K562 (cell line): ENCODE measurements at regions not wholly inside any gene's neighbourhood (a gene's known extent, or its start where the extent isn't known, plus 50 kb on each side); places are given as distances from the start of the nearest gene placed in this dataset.

Source experiments
- ATAC-seq: fragments of 200-7000 bp; cut with Tn5 transposase; 3 replicates; pipeline ENCODE4 v1.9.1; 2020; ENCODE audit warnings: moderate library complexity
- BruUV-seq: library from RNA; stranded (reverse); fragments of 400-500 nt; replicated peaks from 2 replicates; lab custom pipeline; 2021; lab: Mats Ljungman, UMichigan
- CTCF ChIA-PET: fragments of 300-600 bp; formaldehyde crosslinking; extraction: SDS; loops from one replicate; lab custom pipeline; 2021; ENCODE audit warnings: low intra/inter-chr PET ratio; lab: Yijun Ruan, JAX
- POLR2A ChIA-PET: fragments of 300-600, 350-650 bp; sonication (Branson Sonifier 250); formaldehyde crosslinking; extraction: SDS; loops from one replicate; lab custom pipeline; 2021; ENCODE audit warnings: antibody characterized with exemption, inconsistent platforms; lab: Yijun Ruan, JAX
- DNase-seq, 4 experiments: peaks; one replicate each; pipeline versions ENCODE4 v3.0.0 to v3.0.0-alpha.2; 2011 to 2018; ENCODE audit warnings: low spot score in 3 of 4, mixed read lengths in 3 of 4; ENCODE audit errors: extremely low read depth in 1 of 4
- FAIRE-seq: peaks from 2 replicates; lab custom pipeline; 2011; peaks lifted over from hg19 to GRCh38; lab: Jason Lieb, UNC
- H2AFZ ChIP-seq: 2 replicates; pipeline ENCODE4 v1.6.0; 2011; ENCODE audit warnings: low read depth, low read length, control low read depth, inconsistent platforms
- H3K27ac ChIP-seq: fragments of 200-600 bp; 3 replicates; pipeline ENCODE4 v1.8.0; 2011; ENCODE audit warnings: low read depth, mild to moderate bottlenecking, control low read depth, inconsistent platforms, low read length, moderate library complexity, mixed read lengths; ENCODE audit errors: extremely low read depth
- H3K27me3 ChIP-seq, 2 experiments: fragments of 300-600 bp in 1 of 2; 2 replicates in 1 of 2; 3 replicates in 1 of 2; pipeline versions ENCODE4 v1.6.0 to v1.8.0; 2011; ENCODE audit warnings: inconsistent platforms in 2 of 2, low read length in 2 of 2, mild to moderate bottlenecking in 1 of 2, mixed read lengths in 1 of 2, moderate library complexity in 1 of 2; ENCODE audit not compliant: control insufficient read depth in 2 of 2, insufficient read depth in 2 of 2
- H3K36me3 ChIP-seq: fragments of 300-600 bp; 3 replicates; pipeline ENCODE4 v1.8.0; 2011; ENCODE audit warnings: mild to moderate bottlenecking, low read length, inconsistent platforms; ENCODE audit not compliant: control insufficient read depth, insufficient read depth
- H3K4me1 ChIP-seq, 2 experiments: fragments of 200-600 bp in 1 of 2; replicated peaks in 1 of 2; 2 replicates in 1 of 2; 3 replicates in 1 of 2; pipeline versions ENCODE4 v1.5.1 to v1.8.0; 2011; ENCODE audit warnings: inconsistent platforms in 2 of 2, low read length in 2 of 2, mild to moderate bottlenecking in 1 of 2, mixed read lengths in 1 of 2, moderate library complexity in 1 of 2; ENCODE audit not compliant: control insufficient read depth in 2 of 2, insufficient read depth in 2 of 2
- H3K4me2 ChIP-seq: 2 replicates; pipeline ENCODE4 v1.6.1; 2011; ENCODE audit warnings: low read length, control low read depth, inconsistent platforms, mixed read lengths; ENCODE audit not compliant: insufficient read depth
- H3K4me3 ChIP-seq: fragments of 200-600 bp; sonication (generic), shearing (Covaris generic); 2 replicates; pipeline ENCODE4 v1.5.1; 2016; ENCODE audit warnings: control low read depth, inconsistent platforms
- H3K79me2 ChIP-seq: fragments of 200-600 bp; 3 replicates; pipeline ENCODE4 v1.8.0; 2011; ENCODE audit warnings: low read length, inconsistent platforms; ENCODE audit not compliant: control insufficient read depth, insufficient read depth
- H3K9ac ChIP-seq, 2 experiments: 2 replicates each; pipeline versions ENCODE4 v1.6.0 to v1.6.1; 2011; ENCODE audit warnings: low read depth in 2 of 2, low read length in 2 of 2, control low read depth in 1 of 2, inconsistent platforms in 1 of 2, mild to moderate bottlenecking in 1 of 2, mixed read lengths in 1 of 2; ENCODE audit not compliant: insufficient read depth in 1 of 2
- H3K9me1 ChIP-seq: one replicate; pipeline ENCODE4 v1.6.0; 2011; ENCODE audit warnings: inconsistent platforms, mild to moderate bottlenecking, low read length, moderate library complexity; ENCODE audit not compliant: control insufficient read depth, insufficient read depth
- H3K9me3 ChIP-seq: replicated peaks from 2 replicates; pipeline ENCODE4 v1.5.1; 2011; ENCODE audit warnings: low read depth, low read length, inconsistent platforms; ENCODE audit not compliant: control insufficient read depth, insufficient read depth
- H4K20me1 ChIP-seq: replicated peaks from 2 replicates; pipeline ENCODE4 v1.6.1; 2011; ENCODE audit warnings: low read length, inconsistent platforms, mixed read lengths; ENCODE audit not compliant: control insufficient read depth, insufficient read depth
- ATF6 ChIP-seq: sonication (generic); formaldehyde crosslinking; IDR thresholded peaks from 2 replicates; pipeline ENCODE4 v1.4.0; 2020; ENCODE audit warnings: mild to moderate bottlenecking, missing genetic modification reagents
- FOSL1 ChIP-seq: fragments of 200-800 bp; sonication (Bioruptor generic); conservative IDR thresholded peaks from 2 replicates; pipeline ENCODE4 v1.6.1; 2016; ENCODE audit warnings: missing genetic modification characterization, missing compliant biosample characterization
- GMEB1 ChIP-seq: fragments of 250-450 bp; sonication (Bioruptor Pico); IDR thresholded peaks from 2 replicates; pipeline ENCODE4 v1.4.0; 2020; ENCODE audit warnings: mild to moderate bottlenecking
- KDM2B ChIP-seq: fragments of 250-450 bp; sonication (Bioruptor Pico); IDR thresholded peaks from 2 replicates; pipeline ENCODE4 v1.8.0; 2021; ENCODE audit warnings: mild to moderate bottlenecking, moderate library complexity
- POLR3A ChIP-seq: IDR thresholded peaks from 2 replicates; pipeline ENCODE4 v1.6.1; 2011; ENCODE audit warnings: borderline replicate concordance, mild to moderate bottlenecking, moderate library complexity; ENCODE audit not compliant: insufficient read length, insufficient read depth; ENCODE audit errors: extremely low read depth
- TAF1 ChIP-seq: IDR thresholded peaks from 2 replicates; pipeline ENCODE4 v1.6.1; 2011; ENCODE audit warnings: mild to moderate bottlenecking, low read length, moderate library complexity; ENCODE audit not compliant: insufficient read depth, control insufficient read depth, severe bottlenecking; ENCODE audit errors: extremely low read depth
- TAF7 ChIP-seq: fragments of 450-650 bp; IDR thresholded peaks from 2 replicates; pipeline ENCODE4 v1.6.1; 2016; ENCODE audit warnings: missing genetic modification characterization, missing compliant biosample characterization
- TFAP4 ChIP-seq: sonication (generic); formaldehyde crosslinking; IDR thresholded peaks from 2 replicates; pipeline ENCODE4 v1.8.0; 2022; ENCODE audit warnings: missing genetic modification reagents, mild to moderate bottlenecking, moderate library complexity, borderline replicate concordance
- ZNF311 ChIP-seq: fragments of 250-450 bp; sonication (Bioruptor Pico); IDR thresholded peaks from 2 replicates; pipeline ENCODE4 v1.4.0; 2020; ENCODE audit warnings: mild to moderate bottlenecking, moderate library complexity
- WGBS: fragments of 100-300 bp; shearing (Covaris generic); methylation state at CpG from one replicate; pipeline ENCODE4 v1.1.6; 2016; ENCODE audit warnings: low coverage, mixed read lengths; ENCODE audit not compliant: insufficient coverage; ENCODE audit errors: missing lambda C conversion rate; 5-methylcytosine and 5-hydroxymethylcytosine counted together
- in situ Hi-C: fragments of 300-500 bp; cut with MboI; formaldehyde crosslinking; loops from 4 replicates; pipeline ENCODE4 v1.15.0; 2018; ENCODE audit warnings: inconsistent platforms, mixed read lengths
- intact Hi-C: fragments of 100-400 bp; cut with micrococcal nuclease; formaldehyde crosslinking; loops from 2 replicates; pipeline ENCODE4 v1.14.2; 2022
- TF ChIP-seq, protein P1 (sequence below): fragments of 150-350 bp; conservative IDR thresholded peaks from 2 replicates; pipeline ENCODE4 v1.6.1; 2014; ENCODE audit warnings: low read length
- TF ChIP-seq, protein P2 (sequence below): fragments of 450-650 bp; IDR thresholded peaks from 2 replicates; pipeline ENCODE4 v1.6.1; 2017; ENCODE audit warnings: antibody characterized with exemption
- TF ChIP-seq, protein P3 (sequence below), 2 experiments: fragments of 250-450 bp in 1 of 2; fragments of 450-650 bp in 1 of 2; sonication (Bioruptor Pico) in 1 of 2; IDR thresholded peaks; 2 replicates each; pipeline versions ENCODE4 v1.6.1 to v1.8.0; 2016 to 2021; ENCODE audit warnings: mild to moderate bottlenecking in 2 of 2, moderate library complexity in 2 of 2, missing compliant biosample characterization in 1 of 2, missing genetic modification characterization in 1 of 2

DNA sequence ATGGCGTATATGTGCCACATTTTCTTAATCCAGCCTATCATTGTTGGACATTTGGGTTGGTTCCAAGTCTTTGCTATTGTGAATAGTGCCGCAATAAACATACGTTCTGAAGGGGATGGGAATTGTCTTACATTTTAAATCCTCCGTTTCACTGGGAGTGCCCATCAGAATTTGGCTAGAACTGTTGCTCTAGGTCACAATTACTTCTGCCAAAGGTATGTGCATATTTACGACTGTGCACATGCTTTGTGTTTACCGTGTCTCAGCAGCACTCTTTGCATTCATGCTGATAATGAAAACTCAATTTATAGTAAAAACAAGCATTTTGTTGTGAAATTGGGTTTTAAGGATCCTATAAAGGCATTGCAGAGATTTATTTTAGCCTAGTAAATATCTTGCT lies 151.9 kb upstream of the ZNF618 start:
- DNase-seq: no peak
- in situ Hi-C loops: no loop called here
- no peak overlapping the region for H3K9ac ChIP-seq
- H3K9me1 ChIP-seq: no peaks in the 10 kb centered on the region
- H3K4me2 ChIP-seq: no peak overlapping the region
- intact Hi-C loops: no loop called here
- H3K79me2 ChIP-seq: no peaks in the 10 kb centered on the region
- BruUV-seq: no TSS peak
- no peaks in the 10 kb centered on the region for H3K4me1 ChIP-seq
- H3K4me3 ChIP-seq: no peak overlapping the region
- POLR2A ChIA-PET: no interaction called here
- no peak for ATAC-seq
- H3K27me3 ChIP-seq: no peaks in the 10 kb centered on the region; a peak in 2 of 5 replicates
- CTCF ChIA-PET: no interaction called here
- FAIRE-seq: no peak
- H3K9me3 ChIP-seq: no peaks in the 10 kb centered on the region
- no peak overlapping the region for H2AFZ ChIP-seq
- H3K27ac ChIP-seq: no peak overlapping the region
- H3K36me3 ChIP-seq: no peaks in the 10 kb centered on the region
- 0% methylated on average over 5 of the region's 6 CpGs for WGBS
- no peaks in the 10 kb centered on the region for H4K20me1 ChIP-seq
- TF ChIP-seq TAF1: no peak
- TF ChIP-seq, protein P1, sequence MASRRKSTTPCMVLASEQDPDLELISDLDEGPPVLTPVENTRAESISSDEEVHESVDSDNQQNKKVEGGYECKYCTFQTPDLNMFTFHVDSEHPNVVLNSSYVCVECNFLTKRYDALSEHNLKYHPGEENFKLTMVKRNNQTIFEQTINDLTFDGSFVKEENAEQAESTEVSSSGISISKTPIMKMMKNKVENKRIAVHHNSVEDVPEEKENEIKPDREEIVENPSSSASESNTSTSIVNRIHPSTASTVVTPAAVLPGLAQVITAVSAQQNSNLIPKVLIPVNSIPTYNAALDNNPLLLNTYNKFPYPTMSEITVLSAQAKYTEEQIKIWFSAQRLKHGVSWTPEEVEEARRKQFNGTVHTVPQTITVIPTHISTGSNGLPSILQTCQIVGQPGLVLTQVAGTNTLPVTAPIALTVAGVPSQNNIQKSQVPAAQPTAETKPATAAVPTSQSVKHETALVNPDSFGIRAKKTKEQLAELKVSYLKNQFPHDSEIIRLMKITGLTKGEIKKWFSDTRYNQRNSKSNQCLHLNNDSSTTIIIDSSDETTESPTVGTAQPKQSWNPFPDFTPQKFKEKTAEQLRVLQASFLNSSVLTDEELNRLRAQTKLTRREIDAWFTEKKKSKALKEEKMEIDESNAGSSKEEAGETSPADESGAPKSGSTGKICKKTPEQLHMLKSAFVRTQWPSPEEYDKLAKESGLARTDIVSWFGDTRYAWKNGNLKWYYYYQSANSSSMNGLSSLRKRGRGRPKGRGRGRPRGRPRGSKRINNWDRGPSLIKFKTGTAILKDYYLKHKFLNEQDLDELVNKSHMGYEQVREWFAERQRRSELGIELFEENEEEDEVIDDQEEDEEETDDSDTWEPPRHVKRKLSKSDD: no peak
- TF ChIP-seq, protein P2, sequence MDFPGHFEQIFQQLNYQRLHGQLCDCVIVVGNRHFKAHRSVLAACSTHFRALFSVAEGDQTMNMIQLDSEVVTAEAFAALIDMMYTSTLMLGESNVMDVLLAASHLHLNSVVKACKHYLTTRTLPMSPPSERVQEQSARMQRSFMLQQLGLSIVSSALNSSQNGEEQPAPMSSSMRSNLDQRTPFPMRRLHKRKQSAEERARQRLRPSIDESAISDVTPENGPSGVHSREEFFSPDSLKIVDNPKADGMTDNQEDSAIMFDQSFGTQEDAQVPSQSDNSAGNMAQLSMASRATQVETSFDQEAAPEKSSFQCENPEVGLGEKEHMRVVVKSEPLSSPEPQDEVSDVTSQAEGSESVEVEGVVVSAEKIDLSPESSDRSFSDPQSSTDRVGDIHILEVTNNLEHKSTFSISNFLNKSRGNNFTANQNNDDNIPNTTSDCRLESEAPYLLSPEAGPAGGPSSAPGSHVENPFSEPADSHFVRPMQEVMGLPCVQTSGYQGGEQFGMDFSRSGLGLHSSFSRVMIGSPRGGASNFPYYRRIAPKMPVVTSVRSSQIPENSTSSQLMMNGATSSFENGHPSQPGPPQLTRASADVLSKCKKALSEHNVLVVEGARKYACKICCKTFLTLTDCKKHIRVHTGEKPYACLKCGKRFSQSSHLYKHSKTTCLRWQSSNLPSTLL: no peak
- TF ChIP-seq TFAP4 (CRISPR knock-in tag): no peak
- TF ChIP-seq POLR3A: no peak
- no peak for TF ChIP-seq FOSL1 (tag)
- TF ChIP-seq TAF7: no peak
- no peak for TF ChIP-seq ATF6 (CRISPR knock-in tag)
- TF ChIP-seq, protein P3, sequence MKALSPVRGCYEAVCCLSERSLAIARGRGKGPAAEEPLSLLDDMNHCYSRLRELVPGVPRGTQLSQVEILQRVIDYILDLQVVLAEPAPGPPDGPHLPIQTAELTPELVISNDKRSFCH (CRISPR knock-in tag; IDR thresholded peaks at IDR 0.05): no peak
- TF ChIP-seq, protein P3 (tag; IDR thresholded peaks at IDR 0.05): no peak
- no peak for TF ChIP-seq GMEB1 (CRISPR knock-in tag)
- TF ChIP-seq ZNF311 (CRISPR knock-in tag): no peak
- TF ChIP-seq KDM2B (CRISPR knock-in tag): no peak
